ENCODE measurements at regions not wholly inside any gene's neighbourhood (a gene's known extent, or its start where the extent isn't known, plus 50 kb on each side); places are given as distances from the start of the nearest gene placed in this dataset.
"Not testable (repeated sequence)": the region's sequence is repeated elsewhere in the genome, so short reads cannot be mapped to it uniquely, and the experiment has no call there.

GRCh38 chr13:111589321-111589720 lies 268.9 kb downstream of the TEX29 start:
- Histone ChIP-seq H3K9me3 (no peaks in the 10 kb centered on the region), H3K36me3 (ENCODE audit: low read depth) (no peaks in the 10 kb centered on the region), H3K4me3 (no peak overlapping the region), H3K4me1 (ENCODE audit: low read depth) (no peaks in the 10 kb centered on the region)
- intact Hi-C loops (cut with DNase I, micrococcal nuclease): no loop called here
- TF ChIP-seq CTCF (IDR thresholded peaks at IDR 0.05): no peak
- DNase-seq (no peak), ATAC-seq (no peak)

GRCh38 chr13:111589992-111590391 lies 269.6 kb downstream of the TEX29 start:
- no peaks in the 10 kb centered on the region for H3K4me1 ChIP-seq (ENCODE audit: low read depth)
- TF ChIP-seq CTCF (IDR thresholded peaks at IDR 0.05): no peak
- H3K36me3 ChIP-seq (ENCODE audit: low read depth): no peaks in the 10 kb centered on the region
- no peak for ATAC-seq
- no peak overlapping the region for H3K4me3 ChIP-seq
- DNase-seq: no peak
- no peaks in the 10 kb centered on the region for H3K9me3 ChIP-seq
- intact Hi-C loops (cut with DNase I, micrococcal nuclease): no loop called here

GRCh38 chr13:111590796-111591195 lies 270.4 kb downstream of the TEX29 start:
- Histone ChIP-seq H3K4me1 (ENCODE audit: low read depth) (no peaks in the 10 kb centered on the region), H3K9me3 (no peaks in the 10 kb centered on the region), H3K4me3 (no peak overlapping the region), H3K36me3 (ENCODE audit: low read depth) (no peaks in the 10 kb centered on the region)
- intact Hi-C loops (cut with DNase I, micrococcal nuclease): no loop called here
- DNase-seq (no peak), ATAC-seq (no peak)
- TF ChIP-seq CTCF (IDR thresholded peaks at IDR 0.05): no peak

- H3K4me1 ChIP-seq (ENCODE audit: low read depth); H3K4me3 ChIP-seq; intact Hi-C loops (cut with DNase I, micrococcal nuclease); ATAC-seq; DNase-seq; H3K9me3 ChIP-seq; H3K36me3 ChIP-seq (ENCODE audit: low read depth): not testable (repeated sequence)
These were observed 273.0 kb downstream of the TEX29 start for GRCh38 chr13:111593490-111593889.

GRCh38 chr13:111594606-111595005 lies 274.2 kb downstream of the TEX29 start:
- intact Hi-C loops (cut with DNase I, micrococcal nuclease): no loop called here
- DNase-seq (no peak), ATAC-seq (no peak)
- Histone ChIP-seq H3K4me1 (ENCODE audit: low read depth) (no peaks in the 10 kb centered on the region), H3K36me3 (ENCODE audit: low read depth) (no peaks in the 10 kb centered on the region), H3K4me3 (no peak overlapping the region), H3K9me3 (no peaks in the 10 kb centered on the region)
- TF ChIP-seq CTCF (IDR thresholded peaks at IDR 0.05): no peak

- intact Hi-C loops (cut with DNase I, micrococcal nuclease): no loop called here
- ATAC-seq (no peak), DNase-seq (no peak)
- Histone ChIP-seq H3K4me1 (ENCODE audit: low read depth) (no peaks in the 10 kb centered on the region), H3K4me3 (no peak overlapping the region), H3K36me3 (ENCODE audit: low read depth) (no peaks in the 10 kb centered on the region), H3K9me3 (no peaks in the 10 kb centered on the region)
- TF ChIP-seq CTCF (IDR thresholded peaks at IDR 0.05): no peak
These were observed 274.8 kb downstream of the TEX29 start for GRCh38 chr13:111595276-111595675.

Data from mucosa of descending colon (tissue), 3 donors.